Kidney glomerular epithelial cell (primary cell): ENCODE measurements at regions not wholly inside any gene's neighbourhood (a gene's known extent, or its start where the extent isn't known, plus 50 kb on each side); places are given as distances from the start of the nearest gene placed in this dataset.

Source experiments
- DNase-seq: peaks from one replicate; lab custom pipeline; 2025; lab: John Stamatoyannopoulos, UW

DNA sequence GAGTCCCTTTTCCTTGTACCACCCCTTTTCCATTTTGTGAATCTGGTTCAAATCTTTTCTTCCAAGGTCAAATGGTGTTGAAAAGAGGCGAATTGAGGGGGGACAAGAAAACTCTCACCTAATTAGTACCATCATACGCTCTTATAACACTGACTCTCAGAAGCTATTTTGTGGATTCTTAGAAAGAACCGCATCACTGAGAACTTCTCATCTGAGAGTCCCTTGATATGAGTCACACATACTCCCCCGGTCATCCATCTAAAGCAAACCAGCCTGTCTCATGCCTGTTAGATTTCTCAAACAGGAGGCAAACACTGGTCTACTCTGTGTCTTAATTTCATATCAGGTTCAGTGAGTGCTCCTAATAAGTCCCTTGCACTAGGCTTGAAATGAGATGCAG lies 76.5 kb upstream of the SPRED1 start:
- DNase-seq: peak; percentile 94

GRCh38 chr15:38176691-38177090 lies 75.9 kb upstream of the SPRED1 start:
- DNase-seq: no peak

DNA sequence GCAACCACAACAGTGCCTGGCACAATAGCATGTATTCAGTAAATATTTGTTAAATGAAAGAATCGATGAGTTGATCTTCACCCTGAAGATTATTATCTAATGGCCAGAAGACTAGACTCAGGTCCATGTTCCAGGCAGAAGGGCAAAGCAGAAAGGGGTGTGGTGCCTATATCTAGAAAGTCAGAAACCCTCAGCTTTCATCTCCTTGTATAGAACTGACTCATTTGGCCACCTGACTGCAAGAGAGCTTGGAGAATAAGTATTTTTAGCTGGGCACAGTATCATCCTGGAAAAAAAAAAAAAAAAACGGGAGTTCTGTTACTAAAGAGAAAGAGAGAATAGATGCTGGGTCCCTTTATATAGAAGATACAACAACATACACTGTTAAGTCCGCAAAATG lies 69.7 kb upstream of the SPRED1 start:
- no peak for DNase-seq

- DNase-seq: no peak
Observed at GRCh38 chr15:38186507-38186906, 66.1 kb upstream of the SPRED1 start.

GRCh38 chr15:38187630-38188313 lies 64.9 kb upstream of the SPRED1 start:
- DNase-seq: peak; percentile 38

DNA sequence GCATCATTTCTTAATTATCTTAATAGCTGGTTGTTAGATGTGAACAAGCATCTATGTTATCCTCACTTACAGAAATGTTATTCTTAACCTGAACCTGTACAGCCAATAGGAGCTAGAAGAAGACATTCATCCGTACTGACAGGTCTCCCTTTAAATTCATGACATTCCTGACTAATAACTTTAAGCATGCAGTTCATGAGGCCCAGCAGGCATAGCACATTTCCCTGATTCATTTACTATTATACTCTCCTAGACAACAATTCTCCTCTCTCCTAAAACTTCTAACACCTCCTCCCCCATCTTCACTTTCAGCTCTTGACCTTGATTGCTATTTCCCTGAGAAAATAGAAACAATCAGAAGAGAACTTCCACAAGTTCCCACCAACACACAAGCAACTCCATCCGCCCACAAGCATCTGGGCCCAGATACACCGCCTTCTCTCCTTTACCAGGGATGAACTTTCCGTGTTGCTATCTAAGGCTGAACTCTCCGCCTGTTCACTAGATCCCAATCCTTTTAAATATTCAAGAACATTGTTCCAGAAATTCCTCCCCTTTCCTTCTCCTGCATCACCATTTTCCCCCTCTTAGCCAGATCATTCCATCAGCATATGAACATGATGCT lies 62.9 kb upstream of the SPRED1 start:
- DNase-seq: peak; percentile 28

DNA sequence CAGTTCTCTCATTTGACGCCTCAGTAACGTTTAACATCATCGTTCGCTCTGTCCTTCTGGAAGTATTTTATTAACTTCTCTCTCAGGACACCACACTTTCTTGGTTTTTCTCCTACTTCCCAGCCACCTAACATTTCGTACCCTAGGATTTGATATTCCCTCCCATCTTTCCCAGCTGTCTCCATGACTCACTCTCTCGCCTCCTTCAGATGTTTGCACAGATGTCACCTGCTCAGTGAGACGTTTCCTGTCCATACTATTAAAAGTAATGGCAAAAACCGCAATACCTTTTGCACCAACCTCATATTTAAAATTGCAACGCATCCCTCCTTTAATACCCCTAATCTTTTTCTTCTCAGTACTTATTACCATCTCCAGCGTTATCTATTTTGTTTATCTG lies 62.1 kb upstream of the SPRED1 start:
- no peak for DNase-seq

DNA sequence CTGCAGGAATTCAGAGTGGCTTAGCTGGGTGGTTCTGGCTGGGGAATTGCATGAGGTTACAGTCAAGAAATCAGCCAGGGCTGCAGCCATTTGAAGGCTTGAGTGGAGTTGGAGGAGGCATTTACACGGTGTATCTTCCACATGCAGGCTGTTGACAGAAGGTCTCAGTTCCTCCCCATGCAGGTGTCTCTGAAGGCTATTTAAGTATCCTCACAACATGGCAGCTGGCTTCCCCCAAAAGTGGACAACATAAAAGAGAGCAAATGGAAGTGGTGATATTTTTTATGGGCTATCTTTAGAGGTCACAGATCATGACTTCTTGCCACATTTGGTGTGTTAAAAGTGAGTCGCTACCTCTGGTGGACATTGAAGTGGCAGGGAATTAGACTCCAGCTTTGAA lies 60.1 kb upstream of the SPRED1 start:
- DNase-seq: no peak

DNA sequence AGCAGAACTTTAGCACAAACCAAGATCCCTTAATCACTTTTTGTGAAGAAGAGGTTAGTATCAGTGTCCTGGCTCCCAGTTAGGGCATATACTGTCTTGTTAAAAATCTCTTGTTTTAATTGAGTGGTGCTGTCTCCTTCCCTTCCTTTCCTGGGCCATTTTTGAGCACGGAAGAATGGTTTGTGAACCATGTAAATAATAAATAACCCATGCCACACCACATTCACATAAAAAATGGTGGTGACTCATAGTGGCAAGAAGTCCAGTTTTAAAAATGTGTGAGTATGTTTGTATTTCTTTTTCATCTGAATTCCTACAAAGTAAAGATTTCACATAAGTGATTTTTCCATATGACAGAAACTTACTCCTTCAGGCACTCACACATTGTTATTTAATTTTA lies 59.1 kb upstream of the SPRED1 start:
- DNase-seq: peak; percentile 25

GRCh38 chr15:38195191-38195901 lies 57.3 kb upstream of the SPRED1 start:
- DNase-seq: no peak

DNA sequence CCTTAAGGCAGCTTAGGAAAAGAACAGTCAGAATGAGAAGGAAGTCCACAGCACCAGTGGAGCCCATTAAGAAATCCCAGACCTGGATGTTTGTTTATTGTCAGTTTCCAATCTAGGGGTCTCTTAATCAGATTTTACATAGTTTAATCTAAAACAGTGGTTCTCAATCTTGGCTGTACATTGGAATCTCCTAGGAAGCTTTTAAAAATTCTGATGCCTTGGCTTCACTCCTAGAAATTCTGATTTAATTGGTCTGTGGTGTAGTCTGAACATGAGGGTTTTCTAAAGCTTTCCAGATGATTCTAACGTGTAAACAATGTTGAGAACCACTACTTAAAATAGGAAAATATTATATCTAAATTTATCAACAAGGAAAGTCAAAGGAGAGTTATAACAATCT lies 56.6 kb upstream of the SPRED1 start:
- DNase-seq: no peak

DNA sequence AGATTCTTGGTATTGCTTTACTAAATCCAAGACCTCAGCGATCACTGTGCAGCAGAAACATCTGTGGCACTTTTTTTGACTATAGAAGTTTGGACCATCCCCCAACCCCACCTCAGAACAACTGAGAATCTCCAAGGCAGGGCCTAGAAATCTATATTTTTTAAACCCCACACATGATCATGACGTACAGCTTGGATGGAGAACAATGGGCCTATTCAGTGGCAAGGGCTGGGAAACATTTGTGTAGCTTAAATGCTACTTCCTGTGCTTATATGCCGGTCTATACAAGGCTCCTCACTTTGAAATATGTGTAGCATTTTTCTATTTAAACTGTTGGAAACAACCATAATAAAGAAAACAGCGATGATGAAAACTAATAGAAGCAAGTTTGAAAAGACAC lies 55.1 kb upstream of the SPRED1 start:
- DNase-seq: no peak

DNA sequence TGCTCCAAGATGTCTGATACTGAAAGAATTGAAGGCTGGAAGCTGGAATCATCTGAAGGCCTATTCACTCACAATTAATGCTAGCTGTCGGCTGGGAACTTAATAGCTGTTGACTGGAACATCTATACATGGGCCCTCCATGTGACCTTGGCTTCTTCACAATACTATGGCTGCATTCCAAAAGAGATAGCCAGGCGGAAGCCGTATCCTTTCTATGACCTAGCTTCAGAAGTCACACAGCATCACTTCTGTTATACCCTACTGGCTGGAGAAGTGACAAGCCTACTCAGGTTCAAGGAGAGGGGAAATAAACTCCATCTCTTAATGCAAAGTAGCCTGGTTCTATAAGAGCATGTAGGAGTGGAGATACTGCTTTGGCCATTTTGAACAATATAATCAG lies 50.9 kb upstream of the SPRED1 start:
- no peak for DNase-seq

DNA sequence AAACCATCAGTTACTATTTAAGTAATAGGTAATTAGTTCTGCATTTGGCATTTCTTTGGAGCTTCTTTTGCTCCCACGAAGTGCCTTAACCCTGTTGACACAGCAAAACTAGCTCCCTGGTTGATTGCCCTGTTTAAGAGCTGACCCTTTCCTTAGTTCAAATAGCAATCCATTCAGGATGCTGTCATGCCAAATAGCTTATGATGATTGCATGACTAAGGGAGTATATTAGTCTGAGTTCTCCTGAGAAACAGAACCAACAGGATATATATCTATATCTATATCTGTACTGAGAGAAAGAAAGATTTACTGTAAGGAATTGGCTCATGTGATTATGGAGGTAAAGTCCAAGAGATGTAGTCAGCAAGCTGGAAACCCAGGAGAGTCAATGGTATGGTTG lies 50.3 kb upstream of the SPRED1 start:
- no peak for DNase-seq
